AG10803 (cell line): ENCODE measurements at regions not wholly inside any gene's neighbourhood (a gene's known extent, or its start where the extent isn't known, plus 50 kb on each side); places are given as distances from the start of the nearest gene placed in this dataset.

Source experiments
- DNase-seq: peaks from one replicate; pipeline ENCODE4 v3.0.0; 2010; ENCODE audit warnings: low read depth
- H3K4me3 ChIP-seq: 2 replicates; pipeline ENCODE4 v1.5.1; 2011; ENCODE audit warnings: mild to moderate bottlenecking, low read length, control low read depth
- CTCF ChIP-seq: conservative IDR thresholded peaks from 2 replicates; pipeline ENCODE4 v1.5.1; 2011; ENCODE audit warnings: mild to moderate bottlenecking, low read length, control low read depth, inconsistent platforms

GRCh38 chr4:37762991-37763368 is 63.5 kb upstream of the PGM2 start:
- no peak for TF ChIP-seq CTCF
- no peak for DNase-seq
- no peak overlapping the region for H3K4me3 ChIP-seq

DNA sequence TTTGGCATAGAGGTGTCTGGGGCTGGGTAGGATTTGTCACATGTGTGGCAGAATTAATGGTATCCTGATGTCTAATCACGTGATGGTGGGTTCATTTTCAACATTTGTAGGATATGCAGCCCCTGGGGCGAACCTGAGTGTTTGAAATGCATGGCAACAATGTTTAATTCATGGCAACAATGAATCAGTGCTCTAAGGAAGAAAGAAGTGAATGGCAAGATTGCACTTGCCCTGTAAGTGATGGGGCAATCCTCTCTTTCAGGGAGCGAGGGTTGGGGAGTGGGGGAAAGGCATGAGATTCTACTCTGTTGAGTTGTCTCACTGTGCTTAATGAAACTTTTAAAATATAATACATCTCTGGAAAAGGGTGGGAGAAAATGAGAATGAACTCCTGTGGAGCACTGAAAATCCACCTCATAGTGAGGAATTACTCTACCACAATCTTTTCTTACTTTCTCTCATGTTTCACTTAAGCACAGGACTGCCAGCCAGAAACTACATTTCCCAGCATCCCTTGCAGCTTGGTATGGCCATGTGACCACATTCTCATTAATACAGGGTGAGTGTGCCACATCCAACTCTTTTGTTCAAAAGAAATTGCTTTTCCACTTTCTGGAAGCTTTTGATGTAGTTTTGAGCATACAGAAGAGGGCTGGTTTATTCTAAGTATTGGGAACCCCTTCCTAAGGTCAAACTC is 64.0 kb upstream of the PGM2 start:
- DNase-seq: no peak
- TF ChIP-seq CTCF: no peak
- no peak overlapping the region for H3K4me3 ChIP-seq

DNA sequence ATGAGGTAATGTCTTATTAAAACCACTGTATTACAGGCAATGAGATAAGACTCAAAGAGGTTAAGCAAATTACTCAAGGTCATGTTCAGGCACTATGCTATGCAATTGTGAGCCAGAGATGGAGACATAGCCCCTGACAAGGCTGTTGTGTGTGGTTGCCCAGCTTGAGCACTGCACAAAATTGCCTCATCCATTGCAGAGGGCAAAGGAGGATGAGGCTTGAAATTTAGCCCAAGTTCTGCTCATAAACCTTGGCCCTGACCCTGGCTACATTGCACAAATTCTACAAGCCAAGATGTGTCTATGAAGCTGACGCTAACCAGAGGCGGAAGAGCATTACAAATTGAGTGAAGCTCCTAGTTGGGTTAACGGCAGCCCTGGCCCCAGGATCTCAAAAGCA is 65.6 kb upstream of the PGM2 start:
- DNase-seq: no peak
- no peak overlapping the region for H3K4me3 ChIP-seq
- TF ChIP-seq CTCF: no peak

DNA sequence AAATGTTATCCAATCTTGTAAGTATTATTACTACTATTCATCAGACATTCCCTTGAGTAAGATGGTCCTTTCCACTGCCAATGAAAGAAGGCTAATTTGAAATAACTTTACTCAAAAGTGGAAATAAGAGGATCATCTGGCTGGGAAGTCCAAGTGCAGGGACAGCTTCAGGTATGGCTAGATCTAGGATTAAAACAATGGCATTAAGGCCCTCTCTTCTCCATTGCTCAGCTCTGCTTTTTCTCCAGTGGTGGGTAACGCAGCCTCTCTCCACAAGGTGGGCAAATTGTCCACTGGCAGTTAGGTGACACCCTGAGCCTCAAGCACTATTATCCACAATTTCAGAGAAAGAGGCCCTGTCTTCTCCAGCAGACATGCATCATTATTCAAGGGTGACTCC is 66.7 kb upstream of the PGM2 start:
- H3K4me3 ChIP-seq: no peak overlapping the region
- TF ChIP-seq CTCF: no peak
- DNase-seq: no peak

- no peak for TF ChIP-seq CTCF
- DNase-seq: peak; percentile 91
- H3K4me3 ChIP-seq: no peak overlapping the region
Measured at GRCh38 chr4:37758226-37758625, 68.3 kb upstream of the PGM2 start.

DNA sequence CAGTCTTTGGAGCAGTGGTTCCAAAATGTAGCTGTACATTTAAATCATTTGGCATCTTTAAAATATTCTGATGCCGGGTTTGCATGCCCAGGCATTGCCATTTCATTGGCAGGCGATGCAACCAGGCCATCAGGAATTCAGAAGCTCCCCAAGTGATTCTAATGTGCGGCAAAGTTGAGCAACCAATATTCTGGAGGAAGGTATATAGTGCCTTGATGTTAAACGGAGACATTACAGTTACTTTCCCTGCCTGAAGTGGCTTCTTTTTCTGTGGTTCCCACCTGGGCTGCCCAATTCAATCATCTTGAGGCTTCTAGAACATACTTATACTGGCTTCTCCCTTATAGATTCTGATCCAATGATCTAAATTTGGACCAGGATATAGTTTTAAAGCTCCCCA is 68.7 kb upstream of the PGM2 start:
- DNase-seq: no peak
- no peak overlapping the region for H3K4me3 ChIP-seq
- no peak for TF ChIP-seq CTCF

DNA sequence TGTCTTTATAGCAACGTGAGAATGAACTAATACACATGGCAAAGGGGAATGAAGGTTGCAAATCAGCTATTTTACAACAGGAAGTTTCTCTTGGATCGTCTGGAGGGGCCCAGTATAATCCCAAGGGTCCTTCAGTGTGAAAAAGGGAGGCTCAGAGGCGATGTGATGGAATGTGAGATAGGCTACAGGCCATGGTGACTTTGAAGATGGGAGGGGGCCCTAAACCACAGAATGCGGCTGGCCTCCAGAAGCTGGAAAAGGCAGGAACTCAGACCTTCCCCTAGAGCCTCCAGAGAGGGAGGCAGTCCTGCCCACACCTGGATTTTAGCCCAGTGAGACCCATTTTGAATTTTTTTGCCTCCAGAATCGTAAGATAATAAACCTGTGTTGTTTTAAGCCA is 69.4 kb upstream of the PGM2 start:
- no peak for TF ChIP-seq CTCF
- no peak for DNase-seq
- no peak overlapping the region for H3K4me3 ChIP-seq
